GM12865 (cell line): ENCODE measurements at regions not wholly inside any gene's neighbourhood (a gene's known extent, or its start where the extent isn't known, plus 50 kb on each side); places are given as distances from the start of the nearest gene placed in this dataset.

Source experiments
- DNase-seq: peaks from one replicate; pipeline ENCODE4 v3.0.0; 2010; ENCODE audit warnings: low read depth
- H3K4me3 ChIP-seq: 2 replicates; pipeline ENCODE4 v1.5.1; 2011; ENCODE audit warnings: mild to moderate bottlenecking, low read depth, low read length, control low read depth
- CTCF ChIP-seq: IDR thresholded peaks from 2 replicates; pipeline ENCODE4 v1.5.1; 2011; ENCODE audit warnings: low read length, control low read depth, low read depth, inconsistent platforms; ENCODE audit not compliant: insufficient read depth; ENCODE audit errors: missing control alignments

GRCh38 chr12:105622846-105623736 lies 292.6 kb downstream of the C12orf75 start:
- no peak overlapping the region for H3K4me3 ChIP-seq
- no peak for DNase-seq
- no peak for TF ChIP-seq CTCF

GRCh38 chr12:105626653-105627052 lies 296.2 kb downstream of the C12orf75 start:
- no peak for TF ChIP-seq CTCF
- DNase-seq = no peak

GRCh38 chr12:105637470-105637869 lies 307.0 kb downstream of the C12orf75 start:
- no peak for TF ChIP-seq CTCF
- no peak for DNase-seq
- no peak overlapping the region for H3K4me3 ChIP-seq

More at GRCh38 chr12:105626653-105627052, 296.2 kb downstream of the C12orf75 start:
- H3K4me3 ChIP-seq = no peak overlapping the region

- DNase-seq = no peak
- TF ChIP-seq CTCF = no peak
- no peak overlapping the region for H3K4me3 ChIP-seq
Observed at GRCh38 chr12:105640761-105641160, 310.3 kb downstream of the C12orf75 start.

- no peak for DNase-seq
- H3K4me3 ChIP-seq = no peak overlapping the region
- TF ChIP-seq CTCF = no peak
Observed at GRCh38 chr12:105641749-105642148, 311.3 kb downstream of the C12orf75 start.

GRCh38 chr12:105644770-105645169 lies 314.3 kb downstream of the C12orf75 start:
- DNase-seq = no peak
- H3K4me3 ChIP-seq = no peak overlapping the region
- TF ChIP-seq CTCF = no peak
